HCT116 (cell line): ENCODE measurements at regions not wholly inside any gene's neighbourhood (a gene's known extent, or its start where the extent isn't known, plus 50 kb on each side); places are given as distances from the start of the nearest gene placed in this dataset.

Source experiments
- ELF1 ChIP-seq: IDR thresholded peaks from 2 replicates; pipeline ENCODE4 v1.6.1; 2012; ENCODE audit warnings: low read depth, borderline replicate concordance
- EZH2 ChIP-seq: fragments of 200-600 bp; sonication (generic); IDR thresholded peaks from 2 replicates; pipeline ENCODE4 v1.6.1; 2017; ENCODE audit warnings: antibody characterized with exemption, mixed run types
- EZH2phosphoT487 ChIP-seq: fragments of 200-600 bp; IDR thresholded peaks from 2 replicates; pipeline ENCODE4 v1.6.1; 2018; ENCODE audit warnings: antibody characterized with exemption, borderline replicate concordance
- JUND ChIP-seq: IDR thresholded peaks from 2 replicates; pipeline ENCODE4 v1.6.1; 2012
- MAX ChIP-seq: IDR thresholded peaks from 2 replicates; pipeline ENCODE4 v1.6.1; 2012
- POLR2A ChIP-seq: IDR thresholded peaks from 2 replicates; pipeline ENCODE4 v1.7.0; 2011; ENCODE audit warnings: borderline replicate concordance; ENCODE audit not compliant: insufficient read depth, insufficient read length; ENCODE audit errors: extremely low read depth
- RAD21 ChIP-seq: IDR thresholded peaks from 2 replicates; pipeline ENCODE4 v1.6.1; 2012; ENCODE audit warnings: low read depth, mild to moderate bottlenecking
- REST ChIP-seq: IDR thresholded peaks from 2 replicates; pipeline ENCODE4 v1.6.1; 2012; ENCODE audit warnings: low read depth
- SIN3A ChIP-seq: IDR thresholded peaks from 2 replicates; pipeline ENCODE4 v1.6.1; 2012; ENCODE audit warnings: low read depth
- YY1 ChIP-seq: IDR thresholded peaks from 2 replicates; pipeline ENCODE4 v1.6.1; 2011; ENCODE audit warnings: low read length, low read depth, moderate library complexity, mild to moderate bottlenecking; ENCODE audit not compliant: insufficient replicate concordance; ENCODE audit errors: extremely low read depth
- ZNF274 ChIP-seq: fragments of 200-500 bp; sonication (Bioruptor generic); IDR thresholded peaks from 2 replicates; pipeline ENCODE4 v1.6.1; 2014; ENCODE audit warnings: mild to moderate bottlenecking, low read depth, low read length, inconsistent platforms
- TF ChIP-seq, protein P1 (sequence below), 3 experiments: fragments of 200-600 bp in 1 of 3; sonication (generic) in 1 of 3; IDR thresholded peaks in 2 of 3; conservative IDR thresholded peaks in 1 of 3; 2 replicates each; pipeline ENCODE4 v1.5.1; 2012 to 2017; ENCODE audit warnings: low read depth in 2 of 3, low read length in 2 of 3, antibody characterized with exemption in 1 of 3, borderline replicate concordance in 1 of 3, control low read depth in 1 of 3, mild to moderate bottlenecking in 1 of 3, mixed read lengths in 1 of 3, mixed run types in 1 of 3, moderate library complexity in 1 of 3; ENCODE audit not compliant: insufficient read depth in 1 of 3
- TF ChIP-seq, protein P2 (sequence below): IDR thresholded peaks from 2 replicates; pipeline ENCODE4 v1.6.1; 2011; ENCODE audit warnings: mild to moderate bottlenecking, low read length, moderate library complexity; ENCODE audit not compliant: insufficient replicate concordance; ENCODE audit errors: extremely low read depth

GRCh38 chr7:72490301-72490700 lies 78.2 kb upstream of the CALN1 start:
- TF ChIP-seq YY1 (no peak), SIN3A (no peak), POLR2A (no peak), MAX (no peak), REST (no peak), EZH2phosphoT487 (no peak), ELF1 (no peak), EZH2 (no peak), JUND (no peak), ZNF274 (no peak), RAD21 (no peak)
- TF ChIP-seq, protein P1, sequence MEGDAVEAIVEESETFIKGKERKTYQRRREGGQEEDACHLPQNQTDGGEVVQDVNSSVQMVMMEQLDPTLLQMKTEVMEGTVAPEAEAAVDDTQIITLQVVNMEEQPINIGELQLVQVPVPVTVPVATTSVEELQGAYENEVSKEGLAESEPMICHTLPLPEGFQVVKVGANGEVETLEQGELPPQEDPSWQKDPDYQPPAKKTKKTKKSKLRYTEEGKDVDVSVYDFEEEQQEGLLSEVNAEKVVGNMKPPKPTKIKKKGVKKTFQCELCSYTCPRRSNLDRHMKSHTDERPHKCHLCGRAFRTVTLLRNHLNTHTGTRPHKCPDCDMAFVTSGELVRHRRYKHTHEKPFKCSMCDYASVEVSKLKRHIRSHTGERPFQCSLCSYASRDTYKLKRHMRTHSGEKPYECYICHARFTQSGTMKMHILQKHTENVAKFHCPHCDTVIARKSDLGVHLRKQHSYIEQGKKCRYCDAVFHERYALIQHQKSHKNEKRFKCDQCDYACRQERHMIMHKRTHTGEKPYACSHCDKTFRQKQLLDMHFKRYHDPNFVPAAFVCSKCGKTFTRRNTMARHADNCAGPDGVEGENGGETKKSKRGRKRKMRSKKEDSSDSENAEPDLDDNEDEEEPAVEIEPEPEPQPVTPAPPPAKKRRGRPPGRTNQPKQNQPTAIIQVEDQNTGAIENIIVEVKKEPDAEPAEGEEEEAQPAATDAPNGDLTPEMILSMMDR (IDR thresholded peaks at IDR 0.05 in 2 of 3, conservative IDR thresholded peaks at IDR 0.05 in 1 of 3; ENCODE audit: borderline replicate concordance in 1 of 3, insufficient read depth in 1 of 3, low read depth in 2 of 3, low read length in 2 of 3): no peak
- TF ChIP-seq, protein P2, sequence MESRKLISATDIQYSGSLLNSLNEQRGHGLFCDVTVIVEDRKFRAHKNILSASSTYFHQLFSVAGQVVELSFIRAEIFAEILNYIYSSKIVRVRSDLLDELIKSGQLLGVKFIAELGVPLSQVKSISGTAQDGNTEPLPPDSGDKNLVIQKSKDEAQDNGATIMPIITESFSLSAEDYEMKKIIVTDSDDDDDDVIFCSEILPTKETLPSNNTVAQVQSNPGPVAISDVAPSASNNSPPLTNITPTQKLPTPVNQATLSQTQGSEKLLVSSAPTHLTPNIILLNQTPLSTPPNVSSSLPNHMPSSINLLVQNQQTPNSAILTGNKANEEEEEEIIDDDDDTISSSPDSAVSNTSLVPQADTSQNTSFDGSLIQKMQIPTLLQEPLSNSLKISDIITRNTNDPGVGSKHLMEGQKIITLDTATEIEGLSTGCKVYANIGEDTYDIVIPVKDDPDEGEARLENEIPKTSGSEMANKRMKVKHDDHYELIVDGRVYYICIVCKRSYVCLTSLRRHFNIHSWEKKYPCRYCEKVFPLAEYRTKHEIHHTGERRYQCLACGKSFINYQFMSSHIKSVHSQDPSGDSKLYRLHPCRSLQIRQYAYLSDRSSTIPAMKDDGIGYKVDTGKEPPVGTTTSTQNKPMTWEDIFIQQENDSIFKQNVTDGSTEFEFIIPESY: no peak
